GM19463 (cell line): ENCODE measurements at regions not wholly inside any gene's neighbourhood (a gene's known extent, or its start where the extent isn't known, plus 50 kb on each side); places are given as distances from the start of the nearest gene placed in this dataset.

Experiments
- ATAC-seq: cut with Tn5 transposase; IDR thresholded peaks from one replicate; pipeline ENCODE4 v1.9.1; 2021; ENCODE audit warnings: mild to moderate bottlenecking, moderate library complexity; ENCODE audit not compliant: unreplicated experiment

- ATAC-seq = no peak
Observed at GRCh38 chr2:160868891-160869290, 291.3 kb upstream of the TANK start.

GRCh38 chr2:160869411-160869810 lies 290.8 kb upstream of the TANK start:
- ATAC-seq = no peak

- ATAC-seq = no peak
Observed at GRCh38 chr2:160870729-160871465, 289.3 kb upstream of the TANK start.

- no peak for ATAC-seq
Observed at GRCh38 chr2:160871953-160872352, 288.3 kb upstream of the TANK start.

GRCh38 chr2:160876029-160876428 lies 284.2 kb upstream of the TANK start:
- no peak for ATAC-seq

GRCh38 chr2:160876765-160877164 lies 283.5 kb upstream of the TANK start:
- no peak for ATAC-seq

- no peak for ATAC-seq
Observed at GRCh38 chr2:160878618-160879017, 281.6 kb upstream of the TANK start.

GRCh38 chr2:160882906-160883305 lies 277.3 kb upstream of the TANK start:
- no peak for ATAC-seq

GRCh38 chr2:160884056-160884455 lies 276.2 kb upstream of the TANK start:
- ATAC-seq = no peak

- no peak for ATAC-seq
Observed at GRCh38 chr2:160889439-160890170, 270.6 kb upstream of the TANK start.

GRCh38 chr2:160890667-160891352 lies 269.4 kb upstream of the TANK start:
- ATAC-seq = no peak

- ATAC-seq = no peak
Observed at GRCh38 chr2:160891353-160891740, 268.9 kb upstream of the TANK start.

- ATAC-seq = no peak
Observed at GRCh38 chr2:160892204-160892603, 268.0 kb upstream of the TANK start.

GRCh38 chr2:160893581-160893980 lies 266.6 kb upstream of the TANK start:
- ATAC-seq = no peak

- ATAC-seq = no peak
Observed at GRCh38 chr2:160898581-160899307, 261.5 kb upstream of the TANK start.

GRCh38 chr2:160901613-160902012 lies 258.6 kb upstream of the TANK start:
- no peak for ATAC-seq

- no peak for ATAC-seq
Observed at GRCh38 chr2:160905862-160906261, 254.4 kb upstream of the TANK start.

- ATAC-seq = no peak
Observed at GRCh38 chr2:160906878-160907277, 253.3 kb upstream of the TANK start.

- no peak for ATAC-seq
Observed at GRCh38 chr2:160907738-160908137, 252.5 kb upstream of the TANK start.

- no peak for ATAC-seq
Observed at GRCh38 chr2:160908157-160908556, 252.1 kb upstream of the TANK start.

GRCh38 chr2:160909781-160910242 lies 250.4 kb upstream of the TANK start:
- no peak for ATAC-seq
